M059J (cell line): ENCODE measurements at regions not wholly inside any gene's neighbourhood (a gene's known extent, or its start where the extent isn't known, plus 50 kb on each side); places are given as distances from the start of the nearest gene placed in this dataset.
A peak's percentile ranks its signal among the peaks of the same experiment; 100 is the strongest.

Source experiments
- DNase-seq: peaks from one replicate; pipeline ENCODE4 v3.0.0-alpha.2; 2012; ENCODE audit warnings: low read depth

DNA sequence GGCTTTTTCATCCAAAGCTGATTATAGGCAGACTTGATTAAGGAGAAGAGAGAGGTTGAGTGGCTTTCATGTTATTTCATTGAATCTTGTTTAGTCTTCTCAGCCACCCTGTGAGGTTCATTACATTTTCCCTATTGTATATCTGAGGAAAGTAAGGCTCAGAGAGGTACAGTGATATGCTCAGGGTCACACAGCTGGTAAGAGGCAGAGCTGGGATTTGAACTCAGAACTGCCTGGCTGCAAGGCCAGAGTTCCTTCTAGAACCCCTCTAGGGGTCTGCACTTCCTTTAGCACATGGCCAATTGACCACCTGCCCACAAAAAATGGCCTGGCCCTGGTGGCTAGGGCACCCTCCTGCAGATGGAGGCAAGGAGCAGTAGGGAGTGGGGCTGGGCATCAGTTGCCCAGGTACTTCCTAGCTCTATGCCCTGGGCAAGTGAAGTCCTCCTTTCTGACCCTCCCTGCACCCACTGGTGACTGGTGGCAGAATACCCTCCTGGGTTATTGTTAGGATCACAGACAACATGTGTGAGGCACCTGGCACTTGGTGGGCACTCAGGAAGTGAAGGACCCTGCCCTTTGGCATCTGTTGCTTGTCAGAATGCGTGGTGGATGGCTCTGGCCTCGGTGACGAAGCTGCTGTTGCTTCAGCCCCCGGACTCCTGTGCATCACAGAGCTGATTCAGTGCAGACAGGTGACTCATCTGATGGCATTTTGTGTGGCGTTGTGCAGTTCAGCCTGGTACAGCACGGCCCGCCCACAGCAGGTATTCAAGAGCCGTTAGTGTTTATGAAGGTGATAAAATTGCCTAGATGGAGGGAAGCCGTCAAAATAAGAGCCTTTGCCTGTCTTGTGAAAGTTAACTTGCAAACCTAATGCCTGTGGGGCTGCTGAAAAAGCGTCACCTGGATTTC is 115.8 kb downstream of the SLC25A47 start:
- DNase-seq = peak; percentile 95

GRCh38 chr14:100439781-100440180 is 116.6 kb downstream of the SLC25A47 start:
- peak; percentile 68 for DNase-seq

- DNase-seq = peak; percentile 84
Observed at GRCh38 chr14:100440207-100440631, 117.1 kb downstream of the SLC25A47 start.

DNA sequence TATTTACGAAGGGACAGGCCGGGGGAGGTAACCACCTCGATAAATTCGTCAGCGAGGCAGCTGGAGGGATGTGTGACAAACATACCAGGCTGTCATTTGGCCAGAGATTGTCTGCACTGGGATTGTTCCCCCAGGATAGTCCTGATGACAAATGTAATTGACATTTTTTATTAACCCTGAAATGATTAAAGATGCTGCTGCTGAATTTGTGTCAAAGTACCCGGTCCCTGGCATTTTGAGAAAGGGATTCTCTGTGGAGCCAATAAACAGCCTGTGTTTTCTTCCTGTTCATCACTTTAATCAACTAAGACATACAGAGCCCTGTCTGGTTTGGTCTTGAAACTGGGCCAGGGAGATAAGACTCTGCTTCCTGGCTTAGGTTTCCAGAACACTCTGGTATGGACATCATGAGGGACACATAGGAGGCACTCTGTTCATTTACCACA is 117.6 kb downstream of the SLC25A47 start:
- DNase-seq = peak; percentile 50

GRCh38 chr14:100441271-100441947 is 118.3 kb downstream of the SLC25A47 start:
- DNase-seq = no peak

GRCh38 chr14:100442036-100442435 is 118.9 kb downstream of the SLC25A47 start:
- no peak for DNase-seq

DNA sequence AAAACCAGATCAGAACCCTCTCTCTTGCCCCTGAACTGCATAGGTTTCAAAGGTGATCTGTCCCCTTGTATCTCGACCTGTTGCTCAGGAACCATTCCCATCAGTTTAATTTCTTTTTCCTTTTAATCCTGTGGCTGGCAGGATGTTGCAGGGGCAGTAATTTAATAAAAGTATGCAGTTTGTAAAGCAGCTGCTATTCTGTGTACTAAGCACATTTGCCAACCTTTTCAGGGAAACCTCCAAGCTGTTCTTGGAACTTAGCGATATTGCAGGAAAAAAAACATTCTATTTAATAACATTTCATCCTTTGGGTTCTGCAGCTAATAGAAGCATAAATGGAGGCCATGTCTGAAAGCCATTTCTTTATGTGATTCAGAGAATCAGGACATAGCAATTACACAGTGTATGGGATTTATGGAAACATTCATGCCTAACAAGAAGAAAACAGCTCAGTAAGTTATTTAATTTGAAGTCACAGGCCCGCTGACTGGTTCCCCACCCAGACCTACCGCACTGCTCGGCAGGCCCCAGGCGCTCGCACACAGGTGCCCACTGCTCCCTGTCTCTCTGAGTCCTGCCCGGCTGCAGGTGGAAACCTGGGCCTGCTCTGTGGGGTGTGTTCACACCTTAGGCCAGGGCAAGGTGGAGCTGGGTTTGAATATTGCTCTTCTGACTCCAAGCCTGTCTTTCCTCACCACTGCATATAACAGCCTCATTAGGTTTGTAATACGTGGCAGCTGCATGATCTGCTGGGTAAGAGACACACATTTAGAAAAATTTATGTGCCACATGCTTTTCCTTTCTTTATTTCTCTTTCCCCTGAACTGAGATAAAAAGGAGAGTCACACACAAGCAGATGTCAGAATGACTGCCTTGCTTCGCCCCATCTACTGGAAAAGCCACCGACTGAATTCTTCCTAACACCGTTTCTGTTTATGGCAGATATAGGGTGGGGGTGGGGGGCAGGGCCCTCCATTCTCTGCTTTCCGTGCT is 119.7 kb downstream of the SLC25A47 start:
- DNase-seq = no peak

- peak; percentile 71 for DNase-seq
Observed at GRCh38 chr14:100443603-100444002, 120.5 kb downstream of the SLC25A47 start.

DNA sequence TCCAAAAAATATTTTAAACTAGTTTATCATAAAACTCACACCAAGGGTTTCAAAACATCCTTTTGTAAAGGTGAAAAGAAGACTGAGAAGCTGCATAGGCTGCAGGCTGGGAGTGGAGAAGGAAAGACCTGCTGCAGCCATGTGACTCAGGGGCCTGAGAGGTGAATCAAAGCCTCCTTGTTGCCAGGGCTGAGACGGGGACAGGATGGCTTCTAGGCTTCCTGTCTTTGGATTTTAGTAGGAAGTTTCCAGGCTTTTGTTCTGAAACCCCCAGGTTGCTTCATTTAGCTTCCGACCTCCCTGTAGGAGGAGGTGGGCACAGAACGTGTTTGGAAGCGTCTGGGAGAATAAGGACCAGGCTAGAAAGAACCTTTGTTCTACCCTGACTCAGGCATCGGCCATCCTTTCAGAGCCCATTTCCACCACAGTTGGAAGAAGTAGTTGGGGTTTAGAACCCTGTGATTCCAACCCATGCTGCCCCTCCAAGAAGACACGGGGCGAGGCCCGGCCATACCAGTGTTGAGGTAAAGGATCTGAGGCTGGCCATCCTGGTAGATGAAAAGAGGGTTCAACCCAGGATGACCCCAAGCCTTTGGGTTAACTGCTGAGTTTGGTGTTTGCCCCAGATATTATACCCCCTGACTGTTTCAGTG is 122.4 kb downstream of the SLC25A47 start:
- peak; percentile 29 for DNase-seq

- DNase-seq = no peak
Observed at GRCh38 chr14:100446572-100446971, 123.4 kb downstream of the SLC25A47 start.

GRCh38 chr14:100448376-100448775 is 125.2 kb downstream of the SLC25A47 start:
- no peak for DNase-seq

DNA sequence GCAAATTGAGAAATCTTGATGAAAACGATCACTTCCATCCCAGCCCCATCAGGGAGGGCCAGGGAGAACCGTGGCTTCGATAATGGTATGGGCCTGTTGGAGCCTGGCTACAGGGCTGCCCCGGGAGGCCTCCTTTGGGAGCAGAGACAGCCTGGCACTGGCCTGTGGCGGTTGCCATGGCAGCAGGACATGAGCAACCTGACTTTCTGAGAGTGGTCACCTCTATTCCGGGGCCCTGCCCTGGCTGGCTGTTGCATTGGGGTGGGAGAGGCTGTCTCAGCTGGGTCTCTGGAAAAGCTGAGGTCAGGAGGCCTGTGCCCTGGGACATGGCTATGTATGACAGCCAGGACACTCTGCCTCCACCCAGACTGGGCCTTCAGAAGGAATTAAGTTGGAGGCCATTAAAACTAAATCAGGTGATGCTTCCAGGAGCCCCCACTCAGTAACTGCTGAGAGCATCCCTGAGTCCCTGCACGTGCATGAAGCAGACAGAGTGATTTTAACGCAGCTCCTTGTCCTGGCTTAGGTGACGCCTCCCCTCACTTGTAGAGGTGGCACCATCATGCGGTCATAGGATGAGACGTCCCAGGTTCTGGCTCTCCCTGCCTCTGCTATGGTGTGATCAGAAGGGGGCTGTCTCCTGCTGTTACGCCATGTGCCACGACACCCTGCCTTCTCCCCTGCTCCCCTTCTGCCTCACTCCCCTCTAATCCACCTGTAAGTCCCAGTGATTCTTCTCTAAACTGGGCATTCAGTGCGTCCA is 126.3 kb downstream of the SLC25A47 start:
- DNase-seq = no peak

- no peak for DNase-seq
Observed at GRCh38 chr14:100450049-100450448, 126.9 kb downstream of the SLC25A47 start.

- no peak for DNase-seq
Observed at GRCh38 chr14:100450736-100451135, 127.6 kb downstream of the SLC25A47 start.

- DNase-seq = no peak
Observed at GRCh38 chr14:100451264-100451663, 128.1 kb downstream of the SLC25A47 start.

- DNase-seq = no peak
Observed at GRCh38 chr14:100453930-100454329, 130.8 kb downstream of the SLC25A47 start.

DNA sequence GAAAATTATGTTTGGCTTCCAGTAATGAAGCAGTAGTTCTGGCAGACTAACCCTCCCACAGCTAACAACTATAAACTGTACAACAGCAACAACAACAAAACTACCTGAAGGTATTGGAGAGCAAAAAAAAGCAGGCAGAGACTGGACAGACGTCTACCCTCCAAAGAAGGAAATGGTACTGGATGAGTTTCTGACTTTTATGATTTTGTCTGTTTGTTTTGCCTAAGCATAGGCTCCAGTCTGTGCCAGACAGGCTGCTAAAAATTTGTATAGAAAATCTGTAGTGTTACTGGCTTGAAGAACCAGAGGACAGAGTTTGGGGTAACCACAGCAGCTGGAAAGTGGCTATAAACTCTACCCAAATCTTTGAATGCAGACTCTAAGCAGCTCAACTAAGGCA is 131.3 kb downstream of the SLC25A47 start:
- DNase-seq = no peak

DNA sequence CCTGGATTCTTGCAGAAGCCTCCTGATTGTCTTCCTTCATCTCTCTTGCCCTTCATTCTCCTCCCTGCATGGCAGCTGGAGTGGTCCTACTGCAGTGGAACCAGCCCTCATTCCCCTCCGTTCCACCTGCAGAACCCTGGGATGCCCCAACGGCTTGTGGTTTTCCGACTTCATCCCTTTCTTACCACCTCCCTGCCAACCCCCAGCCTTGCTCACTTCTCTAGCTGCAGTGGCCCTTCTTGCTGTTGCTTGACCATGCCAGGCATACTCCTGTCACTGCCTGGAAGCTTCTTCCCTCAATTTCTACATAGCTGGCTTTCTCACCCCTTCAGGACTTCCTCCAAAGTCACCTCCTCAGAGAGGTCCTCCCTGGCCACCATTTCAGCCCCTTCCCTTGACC is 123.3 kb downstream of the BEGAIN start:
- no peak for DNase-seq

- DNase-seq = no peak
Observed at GRCh38 chr14:100466111-100466856, 120.9 kb downstream of the BEGAIN start.
